ENCODE measurements at regions not wholly inside any gene's neighbourhood (a gene's known extent, or its start where the extent isn't known, plus 50 kb on each side); places are given as distances from the start of the nearest gene placed in this dataset.

GRCh38 chrX:15985937-15986336, 131.3 kb upstream of the AP1S2 start:
- Histone ChIP-seq H3K4me1 (ENCODE audit: insufficient read depth, low read length) (no peaks in the 10 kb centered on the region), H3K36me3 (ENCODE audit: insufficient read depth, low read length) (no peaks in the 10 kb centered on the region), H3K27ac (ENCODE audit: low read length) (no peak overlapping the region), H3K9ac (ENCODE audit: low read depth, low read length) (no peak overlapping the region), H3K79me2 (ENCODE audit: insufficient read depth, low read length) (no peaks in the 10 kb centered on the region), H3K9me3 (ENCODE audit: insufficient read depth, low read length, severe bottlenecking) (no peaks in the 10 kb centered on the region), H4K20me1 (ENCODE audit: insufficient read depth, low read length) (no peaks in the 10 kb centered on the region), H3K4me2 (ENCODE audit: insufficient read depth, low read length) (no peak overlapping the region), H3K4me3 (ENCODE audit: low read depth in 1 of 2, low read length in 2 of 2) (no peak overlapping the region), H3K27me3 (ENCODE audit: insufficient read depth, low read length, poor library complexity) (no peaks in the 10 kb centered on the region), H2AFZ (ENCODE audit: low read depth, low read length) (no peak overlapping the region)
- no peak for TF ChIP-seq EZH2 (IDR thresholded peaks at IDR 0.05; ENCODE audit: borderline replicate concordance, low read depth, low read length, severe bottlenecking)
- no peak for TF ChIP-seq CTCF (IDR thresholded peaks at IDR 0.05; ENCODE audit: borderline replicate concordance, extremely low read depth, low read length, poor library complexity, severe bottlenecking)
- DNase-seq = no peak
- ATAC-seq (ENCODE audit: insufficient read depth, low read depth) = no peak

- no peaks in the 10 kb centered on the region for H3K36me3 ChIP-seq (ENCODE audit: insufficient read depth, low read length)
- H3K4me2 ChIP-seq (ENCODE audit: insufficient read depth, low read length) = no peak overlapping the region
- ATAC-seq (ENCODE audit: insufficient read depth, low read depth) (no peak), DNase-seq (no peak)
- TF ChIP-seq CTCF (IDR thresholded peaks at IDR 0.05; ENCODE audit: borderline replicate concordance, extremely low read depth, low read length, poor library complexity, severe bottlenecking) = no peak
- TF ChIP-seq EZH2 (IDR thresholded peaks at IDR 0.05; ENCODE audit: borderline replicate concordance, low read depth, low read length, severe bottlenecking) = no peak
- no peaks in the 10 kb centered on the region for H3K4me1 ChIP-seq (ENCODE audit: insufficient read depth, low read length)
- no peak overlapping the region for H2AFZ ChIP-seq (ENCODE audit: low read depth, low read length)
- no peak overlapping the region for H3K4me3 ChIP-seq (ENCODE audit: low read depth in 1 of 2, low read length in 2 of 2)
- no peaks in the 10 kb centered on the region for H4K20me1 ChIP-seq (ENCODE audit: insufficient read depth, low read length)
- H3K9me3 ChIP-seq (ENCODE audit: insufficient read depth, low read length, severe bottlenecking) = no peaks in the 10 kb centered on the region
- H3K79me2 ChIP-seq (ENCODE audit: insufficient read depth, low read length) = no peaks in the 10 kb centered on the region
- no peak overlapping the region for H3K9ac ChIP-seq (ENCODE audit: low read depth, low read length)
- no peak overlapping the region for H3K27ac ChIP-seq (ENCODE audit: low read length)
- no peaks in the 10 kb centered on the region for H3K27me3 ChIP-seq (ENCODE audit: insufficient read depth, low read length, poor library complexity)
Observed at GRCh38 chrX:15983034-15983433, 128.4 kb upstream of the AP1S2 start.

GRCh38 chrX:15977644-15978043, 123.0 kb upstream of the AP1S2 start:
- DNase-seq (no peak), ATAC-seq (ENCODE audit: insufficient read depth, low read depth) (no peak)
- Histone ChIP-seq H4K20me1 (ENCODE audit: insufficient read depth, low read length) (no peaks in the 10 kb centered on the region), H3K36me3 (ENCODE audit: insufficient read depth, low read length) (no peaks in the 10 kb centered on the region), H3K4me2 (ENCODE audit: insufficient read depth, low read length) (no peak overlapping the region), H3K9ac (ENCODE audit: low read depth, low read length) (no peak overlapping the region), H3K4me3 (ENCODE audit: low read depth in 1 of 2, low read length in 2 of 2) (no peak overlapping the region), H3K9me3 (ENCODE audit: insufficient read depth, low read length, severe bottlenecking) (no peaks in the 10 kb centered on the region), H2AFZ (ENCODE audit: low read depth, low read length) (no peak overlapping the region), H3K27ac (ENCODE audit: low read length) (no peak overlapping the region), H3K4me1 (ENCODE audit: insufficient read depth, low read length) (no peaks in the 10 kb centered on the region), H3K79me2 (ENCODE audit: insufficient read depth, low read length) (no peaks in the 10 kb centered on the region), H3K27me3 (ENCODE audit: insufficient read depth, low read length, poor library complexity) (no peaks in the 10 kb centered on the region)
- TF ChIP-seq EZH2 (IDR thresholded peaks at IDR 0.05; ENCODE audit: borderline replicate concordance, low read depth, low read length, severe bottlenecking) (no peak), CTCF (IDR thresholded peaks at IDR 0.05; ENCODE audit: borderline replicate concordance, extremely low read depth, low read length, poor library complexity, severe bottlenecking) (no peak)

GRCh38 chrX:15976396-15976795, 121.8 kb upstream of the AP1S2 start:
- Histone ChIP-seq H3K36me3 (ENCODE audit: insufficient read depth, low read length) (no peaks in the 10 kb centered on the region), H3K9ac (ENCODE audit: low read depth, low read length) (no peak overlapping the region), H3K79me2 (ENCODE audit: insufficient read depth, low read length) (no peaks in the 10 kb centered on the region), H2AFZ (ENCODE audit: low read depth, low read length) (no peak overlapping the region), H3K4me3 (ENCODE audit: low read depth in 1 of 2, low read length in 2 of 2) (no peak overlapping the region), H3K4me2 (ENCODE audit: insufficient read depth, low read length) (no peak overlapping the region), H4K20me1 (ENCODE audit: insufficient read depth, low read length) (no peaks in the 10 kb centered on the region), H3K27me3 (ENCODE audit: insufficient read depth, low read length, poor library complexity) (no peaks in the 10 kb centered on the region), H3K9me3 (ENCODE audit: insufficient read depth, low read length, severe bottlenecking) (no peaks in the 10 kb centered on the region), H3K27ac (ENCODE audit: low read length) (no peak overlapping the region), H3K4me1 (ENCODE audit: insufficient read depth, low read length) (no peaks in the 10 kb centered on the region)
- no peak for DNase-seq
- ATAC-seq (ENCODE audit: insufficient read depth, low read depth) = no peak
- TF ChIP-seq CTCF (IDR thresholded peaks at IDR 0.05; ENCODE audit: borderline replicate concordance, extremely low read depth, low read length, poor library complexity, severe bottlenecking) (no peak), EZH2 (IDR thresholded peaks at IDR 0.05; ENCODE audit: borderline replicate concordance, low read depth, low read length, severe bottlenecking) (no peak)
